Hepatocyte (in vitro differentiated cells): ENCODE measurements at regions not wholly inside any gene's neighbourhood (a gene's known extent, or its start where the extent isn't known, plus 50 kb on each side); places are given as distances from the start of the nearest gene placed in this dataset.
A peak's percentile ranks its signal among the peaks of the same experiment; 100 is the strongest.

Experiments
- DNase-seq: peaks from one replicate; pipeline ENCODE4 v3.0.0-alpha.2; 2016; ENCODE audit warnings: low spot score
- H2AFZ ChIP-seq: fragments of 200-600 bp; sonication (generic); 2 replicates; pipeline ENCODE4 v1.6.0; 2016; ENCODE audit warnings: antibody characterized with exemption, mild to moderate bottlenecking
- H3K27ac ChIP-seq: fragments of 200-600 bp; sonication (generic); 2 replicates; pipeline ENCODE4 v1.5.1; 2016; ENCODE audit warnings: mild to moderate bottlenecking
- H3K27me3 ChIP-seq: fragments of 200-600 bp; sonication (generic); 2 replicates; pipeline ENCODE4 v1.6.1; 2016
- H3K36me3 ChIP-seq: fragments of 200-600 bp; sonication (generic); replicated peaks from 2 replicates; pipeline ENCODE4 v1.5.1; 2016; ENCODE audit warnings: low read depth; ENCODE audit not compliant: insufficient read depth
- H3K4me1 ChIP-seq: fragments of 200-600 bp; sonication (generic); 2 replicates; pipeline ENCODE4 v1.5.1; 2016; ENCODE audit warnings: mild to moderate bottlenecking, moderate library complexity; ENCODE audit not compliant: insufficient read depth
- H3K4me2 ChIP-seq: fragments of 200-600 bp; sonication (generic); 2 replicates; pipeline ENCODE4 v1.6.0; 2016
- H3K4me3 ChIP-seq: fragments of 200-600 bp; sonication (generic); 2 replicates; pipeline ENCODE4 v1.5.1; 2016; ENCODE audit warnings: mild to moderate bottlenecking
- H3K79me2 ChIP-seq: fragments of 200-600 bp; sonication (generic); 2 replicates; pipeline ENCODE4 v1.6.0; 2017; ENCODE audit warnings: mild to moderate bottlenecking
- H3K9me2 ChIP-seq: fragments of 200-600 bp; sonication (generic); replicated peaks from 2 replicates; pipeline ENCODE4 v1.6.0; 2017; ENCODE audit warnings: mild to moderate bottlenecking; ENCODE audit not compliant: insufficient read depth
- H3K9me3 ChIP-seq: fragments of 200-600 bp; sonication (generic); 2 replicates; pipeline ENCODE4 v1.5.1; 2016; ENCODE audit warnings: low read depth, mild to moderate bottlenecking
- H4K20me1 ChIP-seq: fragments of 200-600 bp; sonication (generic); 2 replicates; pipeline ENCODE4 v1.6.0; 2016; ENCODE audit warnings: mild to moderate bottlenecking; ENCODE audit not compliant: insufficient read depth, poor library complexity, severe bottlenecking
- EZH2 ChIP-seq: fragments of 200-600 bp; sonication (generic); IDR thresholded peaks from 2 replicates; pipeline ENCODE4 v1.6.1; 2016; ENCODE audit warnings: antibody characterized with exemption, mild to moderate bottlenecking, borderline replicate concordance
- EZH2phosphoT487 ChIP-seq: fragments of 200-600 bp; sonication (generic); IDR thresholded peaks from one replicate; pipeline ENCODE4 v1.6.1; 2018; ENCODE audit warnings: antibody characterized with exemption, mild to moderate bottlenecking, low read depth, moderate library complexity; ENCODE audit not compliant: unreplicated experiment, severe bottlenecking
- WGBS: methylation state at CpG from one replicate; pipeline ENCODE4 v1.1.6; 2016; ENCODE audit warnings: low lambda C conversion rate; ENCODE audit errors: missing lambda C conversion rate; 5-methylcytosine and 5-hydroxymethylcytosine counted together
- TF ChIP-seq, protein P1 (sequence below): fragments of 200-600 bp; sonication (generic); IDR thresholded peaks from 2 replicates; pipeline ENCODE4 v1.5.1; 2016; ENCODE audit warnings: antibody characterized with exemption, mild to moderate bottlenecking; ENCODE audit not compliant: poor library complexity

- Histone ChIP-seq H3K79me2 (no peaks in the 10 kb centered on the region), H2AFZ (no peak overlapping the region), H3K27ac (no peak overlapping the region), H4K20me1 (no peaks in the 10 kb centered on the region), H3K4me2 (no peak overlapping the region), H3K4me1 (no peaks in the 10 kb centered on the region), H3K4me3 (no peak overlapping the region), H3K9me3 (no peaks in the 10 kb centered on the region), H3K9me2 (no peaks in the 10 kb centered on the region), H3K27me3 (no peaks in the 10 kb centered on the region), H3K36me3 (no peaks in the 10 kb centered on the region)
- TF ChIP-seq, protein P1, sequence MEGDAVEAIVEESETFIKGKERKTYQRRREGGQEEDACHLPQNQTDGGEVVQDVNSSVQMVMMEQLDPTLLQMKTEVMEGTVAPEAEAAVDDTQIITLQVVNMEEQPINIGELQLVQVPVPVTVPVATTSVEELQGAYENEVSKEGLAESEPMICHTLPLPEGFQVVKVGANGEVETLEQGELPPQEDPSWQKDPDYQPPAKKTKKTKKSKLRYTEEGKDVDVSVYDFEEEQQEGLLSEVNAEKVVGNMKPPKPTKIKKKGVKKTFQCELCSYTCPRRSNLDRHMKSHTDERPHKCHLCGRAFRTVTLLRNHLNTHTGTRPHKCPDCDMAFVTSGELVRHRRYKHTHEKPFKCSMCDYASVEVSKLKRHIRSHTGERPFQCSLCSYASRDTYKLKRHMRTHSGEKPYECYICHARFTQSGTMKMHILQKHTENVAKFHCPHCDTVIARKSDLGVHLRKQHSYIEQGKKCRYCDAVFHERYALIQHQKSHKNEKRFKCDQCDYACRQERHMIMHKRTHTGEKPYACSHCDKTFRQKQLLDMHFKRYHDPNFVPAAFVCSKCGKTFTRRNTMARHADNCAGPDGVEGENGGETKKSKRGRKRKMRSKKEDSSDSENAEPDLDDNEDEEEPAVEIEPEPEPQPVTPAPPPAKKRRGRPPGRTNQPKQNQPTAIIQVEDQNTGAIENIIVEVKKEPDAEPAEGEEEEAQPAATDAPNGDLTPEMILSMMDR, result no peak
- TF ChIP-seq EZH2, result no peak
- TF ChIP-seq EZH2phosphoT487, result no peak
- 91% methylated on average over 7 of the region's 7 CpGs for WGBS
- no peak for DNase-seq
Observed at GRCh38 chr5:116681334-116682013, 106.9 kb upstream of the SEMA6A start.

DNA sequence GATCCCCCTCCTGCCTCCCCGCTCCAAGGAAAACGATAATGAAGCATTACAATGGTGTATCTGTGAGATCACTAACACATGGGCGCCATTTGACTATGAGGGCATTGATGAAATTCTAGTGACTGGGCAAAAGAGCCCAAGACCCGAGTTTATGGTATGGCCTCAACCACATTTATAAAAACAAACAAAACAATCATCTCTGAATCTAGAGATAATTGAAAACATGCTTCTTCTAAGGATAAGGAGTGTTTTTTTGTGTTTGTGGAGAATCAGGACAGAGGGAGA, 100.9 kb upstream of the SEMA6A start:
- H3K27ac ChIP-seq, result peak overlapping the region; percentile 44
- DNase-seq, result no peak
- no peak for TF ChIP-seq EZH2phosphoT487
- TF ChIP-seq EZH2, result no peak
- TF ChIP-seq, protein P1, result no peak

DNA sequence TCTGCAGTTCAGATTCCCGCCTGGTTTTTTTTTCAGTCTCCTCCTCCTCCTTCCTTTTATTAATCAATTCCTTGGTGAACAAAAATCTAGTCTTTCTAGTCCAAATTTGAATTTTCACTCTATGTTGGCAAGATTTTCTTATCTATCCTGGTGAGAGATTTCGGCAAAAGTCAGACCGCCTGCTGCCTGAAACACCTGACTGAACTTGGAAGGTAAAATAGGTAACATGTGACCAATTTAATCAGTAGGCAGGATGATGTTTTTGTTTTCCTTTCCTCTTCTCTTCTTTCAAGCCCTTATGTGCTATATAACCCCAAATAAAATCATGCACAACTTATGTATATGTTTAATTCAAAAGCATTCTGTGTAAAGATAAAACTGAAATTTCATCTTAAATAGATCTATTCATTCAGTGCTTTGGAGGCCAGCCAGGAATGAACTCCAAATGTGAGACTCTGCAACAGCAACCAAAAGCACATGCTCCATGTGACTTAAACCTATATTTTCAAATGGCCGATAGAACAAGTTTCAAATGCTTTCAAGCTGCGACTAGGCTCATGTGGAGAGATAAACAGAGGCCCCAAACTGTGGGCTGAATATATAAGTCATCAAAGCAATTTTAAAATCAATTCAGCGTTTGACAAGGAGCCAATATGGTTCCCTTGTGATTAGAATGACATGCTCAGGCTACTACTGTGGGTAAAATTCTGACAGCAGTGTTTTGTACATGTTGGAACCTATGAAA, 100.4 kb upstream of the SEMA6A start:
- H2AFZ ChIP-seq, result no peak overlapping the region
- no peaks in the 10 kb centered on the region for H3K9me2 ChIP-seq
- no peak overlapping the region for H3K4me2 ChIP-seq
- H3K27me3 ChIP-seq, result no peaks in the 10 kb centered on the region
- H4K20me1 ChIP-seq, result no peaks in the 10 kb centered on the region
- 69% methylated on average over 6 of the region's 6 CpGs for WGBS
- DNase-seq, result no peak
- H3K4me3 ChIP-seq, result no peak overlapping the region
- peak overlapping the region; percentile 44 for H3K27ac ChIP-seq
- TF ChIP-seq, protein P1, result no peak
- TF ChIP-seq EZH2 (no peak), EZH2phosphoT487 (no peak)
- no peaks in the 10 kb centered on the region for H3K4me1 ChIP-seq
- no peaks in the 10 kb centered on the region for H3K79me2 ChIP-seq
- no peaks in the 10 kb centered on the region for H3K9me3 ChIP-seq
- no peaks in the 10 kb centered on the region for H3K36me3 ChIP-seq

More for the DNA sequence above, 100.9 kb upstream of the SEMA6A start:
- Histone ChIP-seq H3K9me3 (no peaks in the 10 kb centered on the region), H4K20me1 (no peaks in the 10 kb centered on the region), H3K79me2 (no peaks in the 10 kb centered on the region), H2AFZ (no peak overlapping the region), H3K4me1 (no peaks in the 10 kb centered on the region), H3K27me3 (no peaks in the 10 kb centered on the region), H3K9me2 (no peaks in the 10 kb centered on the region), H3K4me3 (no peak overlapping the region), H3K4me2 (no peak overlapping the region), H3K36me3 (no peaks in the 10 kb centered on the region)
- 73% methylated on average over 4 of the region's 4 CpGs for WGBS
